HG03066 (cell line): ENCODE measurements at regions not wholly inside any gene's neighbourhood (a gene's known extent, or its start where the extent isn't known, plus 50 kb on each side); places are given as distances from the start of the nearest gene placed in this dataset.

Source experiments
- ATAC-seq: cut with Tn5 transposase; IDR thresholded peaks from one replicate; pipeline ENCODE4 v1.9.1; 2021; ENCODE audit warnings: low read depth; ENCODE audit not compliant: unreplicated experiment

DNA sequence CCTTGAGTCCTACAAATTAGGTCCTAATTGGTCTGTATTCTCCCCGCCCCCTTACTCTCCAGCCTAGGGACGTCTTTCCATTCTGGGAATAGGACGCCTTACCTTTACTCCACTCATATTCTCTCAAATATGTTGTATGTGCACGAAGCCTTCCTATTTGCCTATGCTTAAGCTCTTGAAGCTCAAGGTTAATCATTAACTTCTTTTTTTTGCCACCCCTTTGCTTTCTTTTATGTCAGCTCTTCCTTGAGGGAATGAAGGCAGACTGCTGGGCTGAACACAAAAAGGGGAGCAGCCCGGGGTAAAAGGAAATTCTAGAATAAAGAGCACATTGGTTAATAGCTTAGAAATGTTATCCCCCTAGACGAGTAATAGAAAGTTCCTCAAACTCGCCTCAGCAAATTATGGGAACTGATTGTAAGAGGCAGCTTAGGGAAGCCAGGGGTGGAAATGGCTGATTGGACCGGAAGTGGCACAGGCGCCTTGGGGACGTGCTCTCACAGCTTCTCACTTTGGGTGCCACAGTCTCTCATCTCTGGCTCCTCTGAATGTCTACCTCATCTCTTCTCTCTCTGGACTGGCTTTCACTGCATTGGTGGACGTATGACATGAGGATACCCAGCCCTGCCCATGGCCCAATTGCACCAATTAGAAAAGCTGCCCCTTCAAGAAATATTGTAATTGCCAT, 122.3 kb upstream of the IL12B start:
- no peak for ATAC-seq

DNA sequence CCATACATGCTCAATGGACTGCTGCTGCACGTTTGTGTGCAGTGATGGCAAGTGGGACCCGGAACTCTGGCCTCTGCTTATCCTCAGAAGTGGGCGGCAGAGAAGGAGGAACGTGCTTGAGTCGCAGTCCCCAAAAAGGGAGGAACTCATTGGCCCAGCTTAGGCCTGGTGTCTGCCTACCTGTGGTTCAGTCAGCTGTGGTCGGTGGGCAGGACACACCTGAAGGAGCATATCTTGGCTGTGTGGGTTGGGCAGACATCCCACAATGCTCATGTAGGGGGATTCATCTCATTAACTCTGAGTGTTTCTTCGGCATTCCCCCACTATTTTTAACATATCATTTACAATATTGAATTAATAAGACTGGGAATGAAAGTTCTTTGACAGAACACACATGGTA, 122.9 kb upstream of the IL12B start:
- ATAC-seq = no peak

DNA sequence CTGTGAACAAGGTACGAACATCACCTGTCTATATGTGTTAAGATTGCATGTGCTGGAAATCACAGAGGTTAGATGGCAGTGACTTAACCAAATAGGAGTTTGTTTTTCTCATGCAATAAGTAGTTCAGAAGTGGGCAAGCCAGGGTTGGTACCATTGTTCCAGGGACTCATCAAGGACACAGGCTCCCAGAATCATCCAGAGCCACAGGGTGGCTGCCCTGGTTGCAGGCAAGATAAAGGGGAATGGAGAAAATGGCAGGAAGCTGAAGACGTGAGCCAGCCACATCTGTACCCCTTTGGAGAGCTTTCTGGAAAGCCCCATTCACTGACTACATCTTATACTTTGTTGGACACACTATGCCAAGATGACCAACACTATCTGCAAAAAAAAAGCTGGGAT, 126.0 kb upstream of the IL12B start:
- no peak for ATAC-seq

DNA sequence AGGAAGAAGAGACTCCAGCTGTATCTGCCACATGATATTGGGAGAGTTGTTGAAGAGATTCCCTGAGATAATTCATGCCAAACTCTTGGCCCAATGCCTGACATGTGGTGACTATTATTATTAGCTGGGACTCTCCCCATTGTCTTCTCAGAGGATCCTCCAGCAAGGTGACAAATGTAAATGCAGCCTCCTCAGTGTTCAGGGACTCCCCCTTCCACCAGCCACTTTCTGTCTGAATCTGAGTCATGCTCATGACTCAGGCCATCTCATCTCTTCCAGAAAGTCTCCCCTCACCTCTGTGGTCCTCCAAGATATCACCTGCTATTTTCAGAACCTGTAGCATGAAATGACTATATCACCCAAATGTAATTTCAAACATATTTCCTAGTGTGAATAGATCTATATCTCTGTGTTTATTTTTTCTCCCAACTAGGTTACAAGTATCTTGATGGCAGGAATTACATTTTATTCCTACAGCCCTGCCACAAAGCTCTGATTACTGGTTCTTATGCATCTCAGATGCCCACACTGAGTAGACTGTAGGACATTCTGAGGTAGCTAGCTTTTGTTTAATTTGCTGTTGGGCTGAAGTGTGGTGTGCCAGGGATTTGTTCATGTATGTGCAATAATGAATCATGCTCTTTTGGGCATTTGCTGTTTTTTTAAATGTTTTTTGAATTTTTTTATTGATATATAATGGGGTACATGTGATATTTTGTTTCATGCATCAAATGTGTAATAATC, 126.6 kb upstream of the IL12B start:
- ATAC-seq = peak; percentile 94

DNA sequence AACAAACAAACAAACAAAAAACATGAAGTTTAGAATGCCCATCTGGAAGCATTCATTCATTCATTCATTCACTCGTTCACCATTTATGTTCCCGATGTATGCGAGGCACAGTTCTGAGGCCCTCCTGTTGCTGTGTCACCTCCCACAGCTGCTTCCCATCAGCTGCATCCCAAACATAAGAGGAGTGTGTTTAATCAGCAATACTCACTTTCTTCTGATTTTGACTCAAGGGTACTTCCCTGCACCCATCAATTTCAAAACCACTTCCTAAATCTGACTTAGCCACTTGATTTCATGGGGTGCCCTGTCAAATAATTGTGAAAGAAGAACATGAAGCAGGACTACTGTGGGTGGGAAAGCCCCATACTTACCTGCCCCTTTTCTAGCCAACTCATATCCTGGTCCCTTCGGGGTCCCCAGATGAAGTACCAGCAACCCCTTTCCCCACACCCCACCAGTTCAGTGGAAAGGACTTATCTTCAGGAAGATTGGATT, 128.0 kb upstream of the IL12B start:
- ATAC-seq = no peak

DNA sequence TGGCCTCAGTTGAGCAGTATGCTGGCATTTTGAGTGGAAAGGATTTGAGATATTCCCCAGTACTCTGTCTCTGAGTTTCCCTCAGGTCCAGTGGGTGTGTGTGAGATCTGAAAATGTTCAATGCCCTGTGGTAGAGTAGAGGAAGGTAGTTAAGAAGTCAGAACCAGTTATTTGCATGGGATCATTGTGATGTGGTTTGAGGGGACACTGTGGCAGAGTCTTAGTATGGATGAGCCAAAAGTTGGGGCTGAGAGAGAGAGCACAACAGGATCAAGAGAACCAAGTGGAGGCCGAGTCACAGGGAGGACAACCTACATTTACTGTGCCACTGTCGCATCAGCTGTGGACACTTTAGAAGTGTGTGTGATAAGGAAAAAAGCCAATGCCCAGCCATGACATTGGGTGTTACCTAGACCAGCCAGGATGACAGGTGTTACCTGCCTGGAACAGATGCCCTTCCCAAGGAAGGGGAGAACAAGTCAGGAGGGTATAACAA, 128.9 kb upstream of the IL12B start:
- ATAC-seq = no peak

DNA sequence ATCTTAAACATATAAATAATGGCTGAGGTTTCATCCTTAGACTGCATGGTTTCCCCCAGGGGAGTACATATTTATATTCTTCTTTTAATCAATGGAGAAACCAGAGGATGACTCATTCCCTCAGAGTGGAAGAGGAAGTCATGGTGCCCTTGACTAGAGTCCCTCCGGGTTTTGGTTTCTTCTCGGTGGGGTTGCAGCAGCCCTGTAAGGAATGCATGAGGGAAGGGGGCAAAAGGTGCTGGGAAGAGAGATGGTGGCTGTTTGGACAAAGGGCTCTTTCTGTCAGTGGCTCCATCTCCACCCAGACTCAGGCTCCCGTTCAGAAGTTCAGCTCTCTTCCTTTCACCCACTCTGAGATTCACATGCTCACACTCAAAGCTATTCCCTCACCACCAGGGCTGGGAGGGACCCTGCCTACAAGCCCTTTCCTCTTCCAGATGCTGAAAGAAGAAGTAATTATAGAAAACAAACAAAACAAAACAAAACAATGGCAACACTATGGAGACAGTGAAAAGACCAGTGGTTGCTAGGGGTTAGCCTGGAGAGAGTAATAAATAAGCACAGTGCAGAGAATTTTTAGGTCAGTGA, 129.8 kb upstream of the IL12B start:
- no peak for ATAC-seq

DNA sequence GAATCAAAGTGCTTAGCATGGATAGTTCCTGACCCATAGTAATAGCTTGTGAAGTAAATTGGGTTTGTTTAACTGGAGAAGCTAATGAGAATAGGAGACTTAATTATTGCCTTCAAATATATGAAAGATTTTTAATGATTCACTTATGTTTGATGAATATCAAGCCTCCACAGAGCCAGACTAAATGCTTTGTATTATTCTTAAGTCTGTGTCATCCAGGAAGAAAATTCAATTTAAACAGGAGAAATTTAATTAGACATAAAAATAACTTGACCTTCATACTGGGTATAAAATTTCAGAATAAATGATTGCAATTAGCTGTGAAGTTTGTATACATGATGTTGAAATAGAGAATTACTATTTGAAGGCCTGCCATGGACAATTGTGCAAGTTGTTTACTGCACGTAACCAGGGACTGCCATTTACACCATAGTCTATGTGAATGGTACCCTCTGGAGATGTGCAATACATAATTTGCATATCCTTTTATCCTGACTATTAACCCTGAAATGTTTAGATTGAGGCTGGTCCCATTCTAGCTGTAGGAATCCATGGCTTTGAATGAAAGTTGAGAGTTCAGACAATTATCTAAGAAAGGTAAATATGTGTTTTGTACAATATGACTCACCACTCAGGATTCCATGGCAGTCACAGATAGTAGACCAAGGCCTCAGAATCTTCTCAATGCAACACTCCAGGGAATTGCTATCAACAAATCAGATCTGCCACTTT, 133.5 kb upstream of the IL12B start:
- no peak for ATAC-seq

DNA sequence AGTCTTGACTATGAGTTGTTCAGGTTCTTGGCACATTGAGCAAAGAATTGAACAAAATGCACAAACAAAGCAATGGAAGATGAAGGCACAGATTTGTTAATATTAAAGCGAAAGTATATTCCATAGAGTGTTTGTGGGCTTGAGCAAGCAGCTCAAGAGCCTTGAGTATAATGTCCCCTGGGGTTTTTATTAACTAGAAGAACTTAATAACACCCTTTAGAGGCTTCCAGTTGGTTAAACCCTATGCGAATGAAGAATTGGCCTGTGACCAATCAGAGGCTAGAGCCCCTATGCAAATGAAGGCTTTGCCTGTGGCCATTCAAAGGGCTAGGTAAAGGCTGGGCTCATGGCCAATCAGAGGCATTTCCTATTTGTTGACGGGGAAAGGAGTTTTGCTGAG, 135.3 kb upstream of the IL12B start:
- ATAC-seq = no peak

DNA sequence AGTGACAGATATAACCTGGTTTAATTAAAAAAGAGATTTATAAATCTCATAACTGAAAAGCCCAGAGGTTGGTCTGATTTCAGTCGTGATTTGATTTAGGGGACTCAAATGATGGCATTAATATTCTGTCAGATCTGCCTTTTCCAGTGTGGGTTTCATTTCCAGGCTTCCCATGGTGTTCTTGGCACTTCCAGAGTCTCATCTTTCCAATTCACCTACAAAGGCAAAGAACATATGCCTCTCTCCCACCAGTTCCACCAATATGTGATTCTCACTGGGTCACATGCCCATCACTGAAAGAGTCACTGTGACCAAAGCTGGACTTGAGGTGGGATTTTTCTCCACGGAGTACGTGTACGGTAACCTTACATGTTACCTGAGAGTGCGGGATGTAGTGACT, 137.4 kb upstream of the IL12B start:
- ATAC-seq = no peak

DNA sequence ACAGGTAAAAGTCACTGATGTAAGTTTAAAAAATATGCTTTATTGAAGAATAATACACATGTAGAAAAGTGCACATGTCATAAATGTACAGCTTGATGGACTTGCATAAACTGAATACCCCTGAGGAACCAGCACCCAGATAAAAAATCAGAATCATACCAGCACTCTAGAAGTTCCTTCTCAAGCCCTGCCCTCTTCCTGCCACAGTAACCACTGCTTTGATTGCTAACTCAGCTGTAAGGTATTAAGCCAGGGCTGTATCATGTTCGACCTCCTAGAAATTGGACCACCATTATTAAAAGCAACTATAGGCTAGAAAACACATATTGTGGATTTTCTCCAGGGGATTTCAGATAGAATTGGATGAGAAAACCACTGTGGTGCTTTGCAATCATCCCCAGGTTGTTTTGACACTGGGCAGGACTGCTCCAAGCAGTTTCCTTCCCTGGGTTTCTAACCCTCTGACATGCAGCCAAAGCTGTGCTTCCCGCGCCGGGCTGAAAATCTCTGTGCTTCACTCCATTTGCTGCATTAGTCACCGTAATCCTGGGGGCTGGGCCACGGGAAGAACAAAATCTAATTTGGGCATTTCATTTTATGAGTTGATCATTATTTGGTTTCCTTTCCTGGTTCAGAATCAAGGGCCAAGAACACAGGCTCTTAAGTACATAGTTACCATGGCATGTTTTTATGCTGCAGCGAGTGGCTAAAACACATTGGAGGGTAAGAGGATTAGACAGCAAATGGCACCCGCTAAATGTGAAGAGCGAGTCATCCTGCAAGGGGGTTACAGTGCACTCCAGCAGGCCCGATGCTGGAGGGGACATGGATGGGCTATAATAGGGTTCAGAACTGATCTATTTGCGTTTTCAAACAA, 139.4 kb upstream of the IL12B start:
- no peak for ATAC-seq

DNA sequence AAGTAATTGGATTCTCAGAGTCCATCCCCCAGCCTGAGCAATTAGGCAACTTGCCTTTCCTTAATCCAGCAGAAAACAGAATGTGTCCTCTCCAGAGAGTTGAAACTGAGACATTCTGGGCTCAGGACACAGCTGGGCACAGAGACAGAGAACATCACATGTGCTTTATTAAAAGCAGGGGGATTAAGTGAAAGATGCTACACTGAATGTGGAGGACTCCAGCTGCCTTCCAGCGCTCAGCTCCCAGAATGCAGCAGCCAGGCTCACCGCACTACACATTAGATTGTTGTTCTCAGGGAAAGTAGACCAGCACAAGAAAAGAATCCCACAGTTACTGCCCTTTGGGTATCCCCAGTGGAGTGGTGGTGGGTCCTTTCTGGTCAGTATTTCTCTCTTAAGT, 141.6 kb upstream of the IL12B start:
- no peak for ATAC-seq

DNA sequence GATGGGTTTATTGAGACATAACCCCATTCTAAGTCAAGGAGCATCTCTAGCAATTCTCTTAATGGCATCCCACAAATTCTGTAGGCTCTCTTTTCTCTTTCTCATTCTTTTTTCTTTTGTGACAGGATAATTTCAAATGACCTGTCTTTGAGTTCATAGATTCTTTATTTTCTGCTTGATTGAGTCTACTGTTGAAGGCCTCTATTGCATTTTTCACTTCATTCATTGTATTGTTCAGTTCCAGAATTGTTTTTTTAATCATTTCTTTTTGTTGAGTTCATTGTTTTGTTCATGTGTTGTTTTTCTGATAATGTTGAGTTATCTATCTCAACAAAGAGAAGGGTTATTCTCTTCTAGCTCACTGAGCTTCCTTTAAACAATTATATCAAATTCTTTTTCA, 144.7 kb upstream of the IL12B start:
- ATAC-seq = no peak

DNA sequence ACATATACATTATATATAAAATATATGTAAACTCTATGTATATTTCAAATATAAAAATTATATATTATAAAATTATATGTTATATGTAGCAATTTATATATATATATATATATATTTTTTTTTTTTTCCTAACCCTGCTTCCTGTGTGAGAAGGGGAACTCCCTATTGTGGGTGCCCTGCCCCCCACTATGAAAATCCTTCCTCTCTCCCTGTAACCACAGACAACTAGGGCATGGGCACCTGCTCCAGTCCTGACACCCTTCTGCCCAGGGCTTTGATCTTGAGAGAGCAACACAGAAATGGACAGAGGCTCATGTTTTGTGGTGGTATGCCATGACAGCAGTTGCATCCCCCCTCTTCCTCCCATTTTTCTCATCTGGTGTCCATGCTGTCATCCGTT, 148.7 kb upstream of the IL12B start:
- ATAC-seq = no peak

DNA sequence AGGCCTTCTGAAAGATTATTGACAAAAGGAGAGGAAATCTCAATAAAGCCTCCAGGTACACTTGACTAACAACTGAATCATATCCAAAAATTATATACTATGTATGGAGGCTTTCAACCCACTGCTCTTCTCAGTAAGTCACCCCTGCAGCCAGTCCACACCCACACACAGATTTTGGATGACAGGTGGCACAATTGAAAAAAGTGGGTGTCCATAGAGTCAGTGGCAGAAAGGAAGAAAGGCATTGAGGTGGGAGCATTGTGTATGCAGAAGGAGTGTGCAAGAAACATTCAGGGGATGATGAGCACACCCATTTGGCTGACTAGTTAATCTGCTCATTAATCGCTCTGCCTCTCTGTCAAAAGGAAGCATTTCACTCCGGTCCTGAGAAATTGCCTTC, 150.6 kb upstream of the IL12B start:
- ATAC-seq = no peak

DNA sequence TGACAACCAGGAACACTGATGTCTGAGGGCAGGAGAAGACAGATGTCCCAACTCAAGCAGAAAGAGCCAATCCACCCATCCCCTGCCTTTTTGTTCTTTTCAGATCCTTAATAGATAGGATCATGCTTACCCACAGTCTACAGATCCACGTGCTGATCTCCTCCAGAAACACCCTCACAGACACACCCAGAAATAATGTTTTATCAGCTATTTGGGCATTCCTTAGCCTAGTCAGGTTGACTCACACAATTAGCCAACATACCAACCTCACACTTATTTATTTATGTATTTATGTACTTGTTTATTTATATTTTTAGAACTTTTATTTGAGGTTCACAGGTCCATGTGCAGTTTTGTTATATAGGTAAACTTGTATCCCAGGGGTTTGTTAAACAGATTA, 151.5 kb upstream of the IL12B start:
- no peak for ATAC-seq

DNA sequence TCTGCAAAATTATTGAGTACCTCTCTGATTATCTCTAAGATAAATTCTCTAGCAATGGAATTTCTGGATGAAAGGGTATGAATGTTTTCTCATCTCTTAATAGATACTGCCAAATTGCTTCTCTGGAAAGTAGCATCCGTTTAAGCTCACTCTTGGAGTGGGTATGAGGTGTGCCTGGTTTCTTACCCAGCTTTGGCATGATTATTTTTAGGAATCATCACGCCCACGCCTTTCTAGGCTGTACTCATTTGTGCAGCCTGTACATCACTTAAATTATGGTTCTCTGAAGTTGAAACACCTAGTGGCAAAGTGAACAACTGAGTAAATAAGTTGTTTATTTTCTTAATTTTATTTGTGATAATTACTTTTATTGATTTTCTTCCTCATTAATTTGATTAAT, 156.5 kb upstream of the IL12B start:
- no peak for ATAC-seq

DNA sequence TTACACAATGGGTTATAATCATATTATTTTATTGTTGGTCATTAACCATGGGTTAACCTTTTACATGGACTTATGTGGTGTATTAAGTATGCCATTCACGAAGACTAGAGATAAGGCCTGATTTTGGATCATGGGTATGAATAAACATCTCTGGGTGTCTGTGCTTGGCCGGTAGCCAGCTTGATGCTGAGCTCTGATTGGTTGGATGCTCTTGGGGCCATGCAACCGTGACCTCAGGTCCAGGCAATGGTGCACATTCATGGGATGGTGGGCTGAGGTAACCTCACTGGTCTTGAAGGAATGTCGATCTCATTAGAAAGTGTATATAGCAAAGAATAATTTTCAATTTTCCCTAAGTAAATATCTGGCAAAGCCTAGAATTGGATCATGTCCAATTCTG, 158.2 kb upstream of the IL12B start:
- no peak for ATAC-seq

DNA sequence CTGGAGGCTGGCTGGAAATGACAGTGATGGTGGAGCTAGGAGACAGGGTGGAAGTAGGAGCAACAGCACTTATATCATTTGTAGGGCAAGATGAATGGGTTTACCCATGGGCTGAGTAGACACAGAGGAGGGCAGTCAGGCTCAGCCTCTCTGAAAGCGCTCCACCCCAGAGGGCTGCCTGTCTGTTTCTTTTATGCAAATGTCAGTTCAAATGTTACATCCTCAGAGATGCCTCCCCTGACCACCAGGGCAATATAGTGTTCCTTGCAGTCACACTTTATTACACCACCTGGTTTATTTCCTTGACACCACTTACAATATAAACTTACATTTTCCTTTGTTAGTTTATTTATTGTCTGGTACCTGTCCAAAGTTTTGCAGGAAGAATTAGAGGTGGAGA, 159.5 kb upstream of the IL12B start:
- ATAC-seq = no peak

DNA sequence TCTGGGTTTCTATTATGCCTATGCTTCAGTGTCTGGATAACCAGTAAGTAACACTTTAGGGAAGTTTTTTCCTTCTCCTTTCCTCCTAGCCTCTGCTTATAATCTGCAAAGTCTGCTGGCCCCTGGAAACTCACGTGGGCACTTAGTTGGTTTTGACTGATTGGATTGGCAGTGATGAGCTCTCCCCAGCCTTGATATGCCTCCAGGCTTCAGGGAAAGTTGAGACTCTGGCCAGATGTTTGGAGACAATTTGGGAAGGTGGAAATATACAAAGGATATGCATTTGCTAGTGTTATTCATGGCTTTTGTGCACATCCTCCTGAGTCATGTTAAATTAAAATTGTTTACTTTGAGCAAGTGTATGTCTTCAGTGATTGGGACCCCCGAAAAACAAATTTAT, 160.2 kb upstream of the IL12B start:
- ATAC-seq = no peak
